Heart left ventricle (tissue), 13 donors: ENCODE measurements at regions not wholly inside any gene's neighbourhood (a gene's known extent, or its start where the extent isn't known, plus 50 kb on each side); places are given as distances from the start of the nearest gene placed in this dataset.

ENCODE experiments used
- POLR2A ChIP-seq, 2 donors: fragments of 450-650 bp; IDR thresholded peaks; one replicate each; pipeline ENCODE4 v1.6.1; 2017; ENCODE audit warnings: antibody characterized with exemption in 2 of 2, mild to moderate bottlenecking in 2 of 2, moderate library complexity in 2 of 2
- TF ChIP-seq, protein P1 (sequence below), 12 donors: fragments of 200-600 bp; sonication (generic) in 4 of 12; IDR thresholded peaks; one replicate each; pipeline versions ENCODE4 v1.5.0 to v1.8.0; 2018 to 2022; ENCODE audit warnings: antibody characterized with exemption in 12 of 12, mild to moderate bottlenecking in 5 of 12
- donor health status: ischemic (EF 13 %, LVEDD 7.1; RV severe dilation, severe dysfunction).
- donor health status: DM: no; HTN: yes; CAD: no.
- donor health status: DM: no; HTN: no; CAD: no.
- donor health status: ischemic (EF 25% LVEDD 6.9; RV normal size, moderate dysfunction).
- donor health status: ischemic (EF 25% LVEDD 5.7; RV mildly dilated, moderate dysfunction).
- donor health status: ischemic (EF 35%, LVEDD 5.7; RV mildly dilated, moderate dysfunction).
- donor health status: nonischemic (EF 11% LVEDD 7.7; RV severe dilation, severe dysfunction).
- donor health status: DM: yes; HTN: yes; CAD: no.
- donor health status: PGD.
- donor health status: ischemic (EF 29% LVEDD 5.4; RV normal size, mild dysfunction).
- donor health status: nonischemic (EF 23%, LVEDD 6.1; RV moderate dilation, normal function).

DNA sequence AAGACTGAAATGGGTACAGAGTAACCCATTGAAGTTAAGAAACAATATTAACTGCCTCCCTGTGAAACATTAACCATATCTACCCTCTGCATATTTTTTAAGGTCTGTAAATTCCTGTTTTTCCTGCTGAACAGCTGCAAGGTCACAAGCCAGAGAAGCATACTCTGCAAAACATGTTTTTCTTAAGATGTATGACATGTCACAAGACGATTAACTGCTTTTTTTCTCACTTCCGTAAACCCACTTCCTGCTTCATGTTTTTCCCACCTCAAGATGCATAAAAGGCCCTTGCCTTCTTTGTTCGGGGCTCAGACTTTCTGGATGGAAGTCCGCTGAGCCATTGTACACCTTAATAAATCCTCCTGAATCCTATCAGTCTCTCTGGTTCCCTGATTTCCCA lies 504.7 kb upstream of the MIS18BP1 start:
- no peak for TF ChIP-seq POLR2A (IDR thresholded peaks at IDR 0.05)
- TF ChIP-seq, protein P1, sequence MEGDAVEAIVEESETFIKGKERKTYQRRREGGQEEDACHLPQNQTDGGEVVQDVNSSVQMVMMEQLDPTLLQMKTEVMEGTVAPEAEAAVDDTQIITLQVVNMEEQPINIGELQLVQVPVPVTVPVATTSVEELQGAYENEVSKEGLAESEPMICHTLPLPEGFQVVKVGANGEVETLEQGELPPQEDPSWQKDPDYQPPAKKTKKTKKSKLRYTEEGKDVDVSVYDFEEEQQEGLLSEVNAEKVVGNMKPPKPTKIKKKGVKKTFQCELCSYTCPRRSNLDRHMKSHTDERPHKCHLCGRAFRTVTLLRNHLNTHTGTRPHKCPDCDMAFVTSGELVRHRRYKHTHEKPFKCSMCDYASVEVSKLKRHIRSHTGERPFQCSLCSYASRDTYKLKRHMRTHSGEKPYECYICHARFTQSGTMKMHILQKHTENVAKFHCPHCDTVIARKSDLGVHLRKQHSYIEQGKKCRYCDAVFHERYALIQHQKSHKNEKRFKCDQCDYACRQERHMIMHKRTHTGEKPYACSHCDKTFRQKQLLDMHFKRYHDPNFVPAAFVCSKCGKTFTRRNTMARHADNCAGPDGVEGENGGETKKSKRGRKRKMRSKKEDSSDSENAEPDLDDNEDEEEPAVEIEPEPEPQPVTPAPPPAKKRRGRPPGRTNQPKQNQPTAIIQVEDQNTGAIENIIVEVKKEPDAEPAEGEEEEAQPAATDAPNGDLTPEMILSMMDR (IDR thresholded peaks at IDR 0.05), result no peak
